ENCODE measurements at regions not wholly inside any gene's neighbourhood (a gene's known extent, or its start where the extent isn't known, plus 50 kb on each side); places are given as distances from the start of the nearest gene placed in this dataset.

- CTCF ChIA-PET, result no interaction called here
- intact Hi-C loops (cut with micrococcal nuclease), result no loop called here
These were observed 147.1 kb upstream of the OTOS start for GRCh38 chr2:240287496-240288086.

More at GRCh38 chr2:240287496-240288086, 147.1 kb upstream of the OTOS start:
- 65% methylated on average over 5 of the region's 11 CpGs; no CpG with 5 or more reads in 1 of the 2 experiments for WGBS, 2 experiments (ENCODE audit: extremely low coverage in 2 of 2, insufficient read length in 1 of 2)
- Histone ChIP-seq H3K9me1 (ENCODE audit: insufficient read depth, low read length) (no peaks in the 10 kb centered on the region; the same call in 1 of the 2 replicates), H3K14ac (replicated peaks; ENCODE audit: low read depth, low read length) (no peak overlapping the region), H3K4me1 (ENCODE audit: control insufficient read depth, insufficient read depth, low read length) (no peaks in the 10 kb centered on the region), H3K4ac (ENCODE audit: low read depth, low read length) (no peak overlapping the region), H2AFZ (replicated peaks; ENCODE audit: low read length, poor library complexity) (no peak overlapping the region), H3K23ac (ENCODE audit: low read depth, low read length) (no peak overlapping the region), H3K9ac (ENCODE audit: low read depth, low read length) (no peak overlapping the region), H2BK20ac (ENCODE audit: low read depth, low read length) (no peak overlapping the region), H3K27me3 (ENCODE audit: control insufficient read depth, insufficient read depth, low read length) (peaks cover 43% of the 10 kb centered on the region), H3K4me2 (ENCODE audit: low read depth, low read length) (no peak overlapping the region), H3K79me1 (ENCODE audit: low read depth in 1 of 2, low read length in 2 of 2) (no peaks in the 10 kb centered on the region), H2BK5ac (ENCODE audit: low read depth, low read length, poor library complexity, severe bottlenecking) (no peak overlapping the region), H3K9me3 (ENCODE audit: control insufficient read depth, insufficient read depth, low read length) (peaks cover 4% of the 10 kb centered on the region; the same call in 1 of the 2 replicates), H3K18ac (ENCODE audit: low read depth, low read length) (no peak overlapping the region), H4K8ac (ENCODE audit: low read depth in 2 of 2, low read length in 2 of 2) (no peak overlapping the region), H3K56ac (ENCODE audit: extremely low read depth, insufficient read depth, low read length) (no peak overlapping the region), H2BK15ac (ENCODE audit: low read depth, low read length) (no peak overlapping the region), H4K20me1 (ENCODE audit: insufficient read depth, low read length) (no peaks in the 10 kb centered on the region), H2AK5ac (ENCODE audit: low read depth, low read length) (no peak overlapping the region; the same call in 1 of the 2 replicates), H4K91ac (ENCODE audit: insufficient read depth, low read depth, low read length) (no peak overlapping the region), H2AK9ac (replicated peaks; ENCODE audit: low read depth, low read length, poor library complexity) (no peak overlapping the region), H2BK120ac (ENCODE audit: low read depth, low read length) (no peak overlapping the region), H3K36me3 (ENCODE audit: control insufficient read depth, insufficient read depth, low read length) (no peaks in the 10 kb centered on the region), H3K4me3 (ENCODE audit: insufficient read depth, low read depth, low read length) (no peak overlapping the region), H3K27ac (ENCODE audit: insufficient read depth, low read length) (no peak overlapping the region), H4K5ac (ENCODE audit: low read depth, low read length) (no peak overlapping the region)
- no peak for ATAC-seq (ENCODE audit: low read depth)
- DNase-seq, result no peak
- BruUV-seq (replicated peaks), result no TSS peak
- in situ Hi-C loops (cut with MboI; ENCODE audit: low sequenced_read_pairs) (no loop called here), dilution Hi-C loops (cut with HindIII; ENCODE audit: low sequenced_read_pairs, unreplicated experiment) (no loop called here)
- no peak for TF ChIP-seq MXI1 (IDR thresholded peaks at IDR 0.05; ENCODE audit: borderline replicate concordance, low read depth, low read length)
- TF ChIP-seq CHD1 (IDR thresholded peaks at IDR 0.05; ENCODE audit: low read depth, low read length), result no peak
- 0 out of 2 replicates have a peak, but pooled peaks have one; percentile 4 for TF ChIP-seq RAD21 (IDR thresholded peaks at IDR 0.05; ENCODE audit: low read length)
- no peak for TF ChIP-seq RFX5 (IDR thresholded peaks at IDR 0.05; ENCODE audit: low read depth, low read length)
- POLR2A ChIA-PET (ENCODE audit: unreplicated experiment), result no interaction called here

All from IMR-90 (cell line).